Gastroesophageal sphincter (tissue), 4 donors: ENCODE measurements at regions not wholly inside any gene's neighbourhood (a gene's known extent, or its start where the extent isn't known, plus 50 kb on each side); places are given as distances from the start of the nearest gene placed in this dataset.
"Not testable (repeated sequence)": the region's sequence is repeated elsewhere in the genome, so short reads cannot be mapped to it uniquely, and the experiment has no call there.

ENCODE experiments used
- ATAC-seq: fragments of 150-250 bp; one replicate; pipeline ENCODE4 v1.9.1; 2016; ENCODE audit warnings: mild to moderate bottlenecking, moderate library complexity
- H3K27ac ChIP-seq, 4 donors: fragments of 200-600 bp; sonication (generic) in 3 of 4; 1 replicate in 3 of 4; 2 replicates in 1 of 4; pipeline ENCODE4 v1.5.1; 2016 to 2019
- H3K27me3 ChIP-seq: fragments of 200-600 bp; sonication (generic); one replicate; pipeline ENCODE4 v1.5.1; 2019
- H3K36me3 ChIP-seq, 2 donors: fragments of 200-600 bp; sonication (generic); one replicate each; pipeline ENCODE4 v1.5.1; 2019; ENCODE audit warnings: control low read depth in 1 of 2
- H3K4me1 ChIP-seq, 3 donors: fragments of 200-600 bp; sonication (generic); 1 replicate in 2 of 3; 2 replicates in 1 of 3; pipeline ENCODE4 v1.5.1; 2016 to 2019; ENCODE audit warnings: control low read depth in 2 of 3
- H3K4me3 ChIP-seq, 2 donors: fragments of 200-600 bp; sonication (generic); one replicate each; pipeline ENCODE4 v1.5.1; 2019; ENCODE audit warnings: mild to moderate bottlenecking in 1 of 2, moderate library complexity in 1 of 2
- H3K9me3 ChIP-seq, 3 donors: fragments of 200-600 bp; sonication (generic); one replicate each; pipeline ENCODE4 v1.5.1; 2017 to 2019; ENCODE audit warnings: control low read depth in 2 of 3
- CTCF ChIP-seq, 4 experiments: fragments of 200-600 bp in 2 of 4; fragments of 450-650 bp in 2 of 4; sonication (generic) in 1 of 4; IDR thresholded peaks; one replicate each; pipeline ENCODE4 v1.5.1; 2017 to 2019; ENCODE audit warnings: antibody characterized with exemption in 4 of 4, mild to moderate bottlenecking in 2 of 4, moderate library complexity in 2 of 4
- EP300 ChIP-seq: sonication (generic); formaldehyde crosslinking; IDR thresholded peaks from one replicate; pipeline ENCODE4 v1.6.1; 2017; ENCODE audit warnings: antibody characterized with exemption, mild to moderate bottlenecking
- POLR2A ChIP-seq, 2 donors: fragments of 450-650 bp; IDR thresholded peaks; one replicate each; pipeline ENCODE4 v1.6.1; 2017; ENCODE audit warnings: antibody characterized with exemption in 2 of 2, mild to moderate bottlenecking in 2 of 2, moderate library complexity in 1 of 2
- POLR2AphosphoS5 ChIP-seq: sonication (generic); formaldehyde crosslinking; IDR thresholded peaks from one replicate; pipeline ENCODE4 v1.6.1; 2017; ENCODE audit warnings: antibody characterized with exemption
- WGBS, 2 donors: methylation state at CpG; one replicate each; pipeline ENCODE4 v1.1.5; 2018; ENCODE audit warnings: low coverage in 1 of 2; 5-methylcytosine and 5-hydroxymethylcytosine counted together

GRCh38 chr2:16725549-16725948 lies 59.9 kb upstream of the CYRIA start:
- no peak for ATAC-seq
- H3K36me3 ChIP-seq, result no peaks in the 10 kb centered on the region
- H3K4me1 ChIP-seq, result peaks cover 0 to 3% (median 0%) of the 10 kb centered on the region in 3 donors
- TF ChIP-seq EP300, result no peak
- TF ChIP-seq POLR2A (IDR thresholded peaks at IDR 0.05), result no peak
- TF ChIP-seq CTCF (IDR thresholded peaks at IDR 0.05), result no peak
- TF ChIP-seq POLR2AphosphoS5, result no peak
- H3K27me3 ChIP-seq, result peaks cover 7% of the 10 kb centered on the region
- H3K27ac ChIP-seq, result no peak overlapping the region
- 67 to 79% methylated on average over 7 of the region's 9 CpGs for WGBS, 2 donors
- H3K4me3 ChIP-seq, result no peak overlapping the region
- H3K9me3 ChIP-seq, result no peaks in the 10 kb centered on the region

- Histone ChIP-seq H3K9me3 (no peaks in the 10 kb centered on the region), H3K27ac (no peak overlapping the region), H3K4me3 (no peak overlapping the region), H3K4me1 (peaks cover 0 to 9% (median 0%) of the 10 kb centered on the region in 3 donors), H3K36me3 (no peaks in the 10 kb centered on the region), H3K27me3 (peaks cover 7% of the 10 kb centered on the region)
- TF ChIP-seq POLR2A (IDR thresholded peaks at IDR 0.05), result no peak
- TF ChIP-seq CTCF (IDR thresholded peaks at IDR 0.05), result no peak
- no peak for TF ChIP-seq POLR2AphosphoS5
- no peak for TF ChIP-seq EP300
- no peak for ATAC-seq
- 38 to 41% methylated on average over 3 to 4 of the region's 9 CpGs for WGBS, 2 donors
These were observed 57.0 kb upstream of the CYRIA start for GRCh38 chr2:16722677-16723076.

GRCh38 chr2:16722126-16722525 lies 56.5 kb upstream of the CYRIA start:
- H3K27ac ChIP-seq, result no peak overlapping the region
- no peaks in the 10 kb centered on the region for H3K9me3 ChIP-seq
- H3K4me1 ChIP-seq, result peaks cover 0 to 9% (median 0%) of the 10 kb centered on the region in 3 donors
- 56% methylated on average over 1 of the region's 1 CpG; no CpG with 5 or more reads in 1 of the 2 donors for WGBS, 2 donors
- H3K4me3 ChIP-seq, result no peak overlapping the region
- peaks cover 7% of the 10 kb centered on the region for H3K27me3 ChIP-seq
- H3K36me3 ChIP-seq, result no peaks in the 10 kb centered on the region
- TF ChIP-seq CTCF (IDR thresholded peaks at IDR 0.05) (no peak), POLR2A (IDR thresholded peaks at IDR 0.05) (no peak), POLR2AphosphoS5 (no peak)
- no peak for ATAC-seq

GRCh38 chr2:16721529-16721928 lies 55.9 kb upstream of the CYRIA start:
- not testable (repeated sequence) for H3K4me3 ChIP-seq, H3K27me3 ChIP-seq, ATAC-seq, H3K9me3 ChIP-seq, H3K36me3 ChIP-seq, H3K4me1 ChIP-seq, H3K27ac ChIP-seq
- 80 to 81% methylated on average over 1 to 4 of the region's 4 CpGs for WGBS, 2 donors

GRCh38 chr2:16720737-16721136 lies 55.1 kb upstream of the CYRIA start:
- not testable (repeated sequence) for H3K36me3 ChIP-seq, H3K27ac ChIP-seq, H3K4me3 ChIP-seq, H3K9me3 ChIP-seq, H3K27me3 ChIP-seq, ATAC-seq, H3K4me1 ChIP-seq
- WGBS, 2 donors, result 85 to 92% methylated on average over 3 of the region's 3 CpGs

- no peak overlapping the region for H3K27ac ChIP-seq
- no peaks in the 10 kb centered on the region for H3K36me3 ChIP-seq
- 78 to 87% methylated on average over 3 of the region's 3 CpGs for WGBS, 2 donors
- H3K9me3 ChIP-seq, result no peaks in the 10 kb centered on the region
- H3K4me1 ChIP-seq, result peaks cover 0 to 9% (median 0%) of the 10 kb centered on the region in 3 donors
- no peak for ATAC-seq
- H3K4me3 ChIP-seq, result no peak overlapping the region
- H3K27me3 ChIP-seq, result peaks cover 7% of the 10 kb centered on the region
- TF ChIP-seq EP300, result no peak
- TF ChIP-seq CTCF (IDR thresholded peaks at IDR 0.05), result no peak
- TF ChIP-seq POLR2A (IDR thresholded peaks at IDR 0.05), result no peak
- TF ChIP-seq POLR2AphosphoS5, result no peak
These were observed 53.8 kb upstream of the CYRIA start for GRCh38 chr2:16719485-16719808.
